WTC11 (cell line): ENCODE measurements at regions not wholly inside any gene's neighbourhood (a gene's known extent, or its start where the extent isn't known, plus 50 kb on each side); places are given as distances from the start of the nearest gene placed in this dataset.

Experiments used
- ATAC-seq: fragments of 200-7000 bp; cut with Tn5 transposase; 2 replicates; pipeline ENCODE4 v1.10.0; 2021; ENCODE audit warnings: mild to moderate bottlenecking, moderate library complexity
- CTCF ChIA-PET: fragments of 300-600 bp; sonication (Branson Sonifier 250); formaldehyde crosslinking; loops from one replicate; lab custom pipeline; 2021; ENCODE audit warnings: antibody characterized with exemption; lab: Charles Lee
- POLR2A ChIA-PET: fragments of 350-600 bp; sonication (Branson Sonifier 250); formaldehyde crosslinking; loops from one replicate; lab custom pipeline; 2021; ENCODE audit warnings: antibody characterized with exemption; lab: Charles Lee
- DNase-seq: peaks from one replicate; pipeline ENCODE4 v3.0.0; 2021; ENCODE audit warnings: low spot score
- H3K27ac Mint-ChIP-seq: 2 replicates; pipeline ENCODE4 v1.8.0; 2021; ENCODE audit warnings: mixed read lengths
- H3K27me3 Mint-ChIP-seq: 2 replicates; pipeline ENCODE4 v1.8.0; 2021; ENCODE audit warnings: low read depth, mild to moderate bottlenecking, moderate library complexity, mixed read lengths
- H3K36me3 Mint-ChIP-seq: 2 replicates; pipeline ENCODE4 v1.8.0; 2021; ENCODE audit warnings: mixed read lengths
- H3K4me1 Mint-ChIP-seq: 2 replicates; pipeline ENCODE4 v1.8.0; 2022; ENCODE audit warnings: mixed read lengths
- H3K4me3 Mint-ChIP-seq: 2 replicates; pipeline ENCODE4 v1.8.0; 2021; ENCODE audit warnings: mild to moderate bottlenecking, moderate library complexity, mixed read lengths
- H3K9me3 Mint-ChIP-seq: 2 replicates; pipeline ENCODE4 v1.8.0; 2021; ENCODE audit warnings: mixed read lengths
- ATF3 ChIP-seq: sonication (generic); formaldehyde crosslinking; conservative IDR thresholded peaks from 2 replicates; pipeline ENCODE4 v1.8.1; 2022; ENCODE audit warnings: mild to moderate bottlenecking, missing genetic modification reagents
- CREB1 ChIP-seq: sonication (generic); formaldehyde crosslinking; IDR thresholded peaks from 2 replicates; pipeline ENCODE4 v1.8.0; 2023; ENCODE audit warnings: mild to moderate bottlenecking, missing genetic modification reagents
- CTCF ChIP-seq: fragments of 200-600 bp; IDR thresholded peaks from 2 replicates; pipeline ENCODE4 v1.8.0; 2022; ENCODE audit warnings: antibody characterized with exemption
- ELF4 ChIP-seq: sonication (generic); formaldehyde crosslinking; IDR thresholded peaks from 2 replicates; pipeline ENCODE4 v1.8.1; 2022; ENCODE audit warnings: low read depth, mild to moderate bottlenecking, moderate library complexity, missing genetic modification reagents
- ETV6 ChIP-seq: sonication (generic); formaldehyde crosslinking; IDR thresholded peaks from 2 replicates; pipeline ENCODE4 v1.8.1; 2022; ENCODE audit warnings: mild to moderate bottlenecking, missing genetic modification reagents
- FOXP4 ChIP-seq: sonication (generic); formaldehyde crosslinking; IDR thresholded peaks from 2 replicates; pipeline ENCODE4 v1.8.0; 2022; ENCODE audit warnings: mild to moderate bottlenecking, missing genetic modification reagents
- GABPB1 ChIP-seq: sonication (generic); formaldehyde crosslinking; IDR thresholded peaks from 2 replicates; pipeline ENCODE4 v1.8.1; 2023; ENCODE audit warnings: mild to moderate bottlenecking, missing genetic modification reagents
- GRHL2 ChIP-seq: fragments of 250-450 bp; sonication (Bioruptor Pico); IDR thresholded peaks from 2 replicates; pipeline ENCODE4 v1.8.0; 2022; ENCODE audit warnings: mild to moderate bottlenecking, moderate library complexity; ENCODE audit not compliant: insufficient replicate concordance, severe bottlenecking
- GTF2I ChIP-seq: fragments of 250-450 bp; sonication (Bioruptor Pico); conservative IDR thresholded peaks from 2 replicates; pipeline ENCODE4 v1.4.0; 2021; ENCODE audit warnings: mild to moderate bottlenecking
- HMGA2 ChIP-seq: fragments of 250-450 bp; sonication (Bioruptor Pico); IDR thresholded peaks from 2 replicates; pipeline ENCODE4 v1.4.0; 2021; ENCODE audit warnings: mild to moderate bottlenecking, moderate library complexity
- NFE2L1 ChIP-seq: sonication (generic); formaldehyde crosslinking; IDR thresholded peaks from 2 replicates; pipeline ENCODE4 v1.8.1; 2023; ENCODE audit warnings: missing genetic modification reagents
- NR1H2 ChIP-seq: sonication (generic); formaldehyde crosslinking; IDR thresholded peaks from 2 replicates; pipeline ENCODE4 v1.9.0; 2021; ENCODE audit warnings: mild to moderate bottlenecking, moderate library complexity, missing genetic modification reagents
- NR2C2 ChIP-seq: sonication (generic); formaldehyde crosslinking; IDR thresholded peaks from 2 replicates; pipeline ENCODE4 v1.8.0; 2022; ENCODE audit warnings: mild to moderate bottlenecking, missing genetic modification reagents
- NR3C1 ChIP-seq: sonication (generic); formaldehyde crosslinking; conservative IDR thresholded peaks from 2 replicates; pipeline ENCODE4 v1.8.1; 2023; ENCODE audit warnings: low read depth, mild to moderate bottlenecking, missing genetic modification reagents
- PRRX2 ChIP-seq: fragments of 250-450 bp; sonication (Bioruptor Pico); IDR thresholded peaks from 2 replicates; pipeline ENCODE4 v1.8.0; 2021; ENCODE audit warnings: mild to moderate bottlenecking
- RORB ChIP-seq: fragments of 250-450 bp; sonication (Bioruptor Pico); IDR thresholded peaks from 2 replicates; pipeline ENCODE4 v1.9.0; 2021; ENCODE audit warnings: mild to moderate bottlenecking
- SMAD4 ChIP-seq: sonication (generic); formaldehyde crosslinking; IDR thresholded peaks from 2 replicates; pipeline ENCODE4 v1.8.0; 2022; ENCODE audit warnings: mild to moderate bottlenecking, missing genetic modification reagents
- SOX15 ChIP-seq: fragments of 250-450 bp; sonication (Bioruptor Pico); IDR thresholded peaks from 2 replicates; pipeline ENCODE4 v1.9.0; 2021; ENCODE audit warnings: mild to moderate bottlenecking
- SP1 ChIP-seq: sonication (generic); formaldehyde crosslinking; conservative IDR thresholded peaks from 2 replicates; pipeline ENCODE4 v1.8.1; 2022; ENCODE audit warnings: missing genetic modification reagents
- TEAD1 ChIP-seq: sonication (generic); formaldehyde crosslinking; IDR thresholded peaks from 2 replicates; pipeline ENCODE4 v1.8.0; 2022; ENCODE audit warnings: mild to moderate bottlenecking, missing genetic modification reagents
- TEAD4 ChIP-seq: sonication (generic); formaldehyde crosslinking; IDR thresholded peaks from 2 replicates; pipeline ENCODE4 v1.8.0; 2022; ENCODE audit warnings: mild to moderate bottlenecking, missing genetic modification reagents
- ZBTB21 ChIP-seq: sonication (generic); formaldehyde crosslinking; IDR thresholded peaks from 2 replicates; pipeline ENCODE4 v1.8.1; 2023; ENCODE audit warnings: mild to moderate bottlenecking, missing genetic modification reagents, borderline replicate concordance
- ZMAT4 ChIP-seq: fragments of 250-450 bp; sonication (Bioruptor Pico); IDR thresholded peaks from 2 replicates; pipeline ENCODE4 v1.9.0; 2021; ENCODE audit warnings: mild to moderate bottlenecking
- ZNF138 ChIP-seq: sonication (generic); formaldehyde crosslinking; conservative IDR thresholded peaks from 2 replicates; pipeline ENCODE4 v1.8.1; 2022; ENCODE audit warnings: mild to moderate bottlenecking, moderate library complexity, missing genetic modification reagents
- ZNF219 ChIP-seq: sonication (generic); formaldehyde crosslinking; IDR thresholded peaks from 2 replicates; pipeline ENCODE4 v1.8.0; 2023; ENCODE audit warnings: missing genetic modification reagents, mild to moderate bottlenecking, borderline replicate concordance
- ZNF423 ChIP-seq: fragments of 250-450 bp; sonication (Bioruptor Pico); IDR thresholded peaks from 2 replicates; pipeline ENCODE4 v2.1.2; 2022; ENCODE audit warnings: mild to moderate bottlenecking, moderate library complexity

GRCh38 chr13:71320452-71320851 is 546.6 kb downstream of the DACH1 start:
- peaks cover 5% of the 10 kb centered on the region for H3K9me3 Mint-ChIP-seq
- DNase-seq (peak; percentile 16), ATAC-seq (peak; percentile 88)
- H3K27me3 Mint-ChIP-seq: no peaks in the 10 kb centered on the region
- CTCF ChIA-PET: interaction anchor here (0.6 to 2.0 kb wide), 8 partner anchors 18 to 1328 kb away, joined by 3 to 6 read pairs (median 3); no protein-coding TSS in a partner anchor
- H3K4me1 Mint-ChIP-seq: no peaks in the 10 kb centered on the region
- TF ChIP-seq TEAD1 (CRISPR knock-in tag): no peak
- TF ChIP-seq GRHL2 (CRISPR knock-in tag): no peak
- no peak for TF ChIP-seq SOX15 (CRISPR knock-in tag)
- peak; percentile 30; the same call in 1 of the 2 replicates for TF ChIP-seq CTCF
- no peak for TF ChIP-seq NFE2L1 (CRISPR knock-in tag)
- TF ChIP-seq NR1H2 (CRISPR knock-in tag): no peak
- TF ChIP-seq PRRX2: no peak
- POLR2A ChIA-PET: no interaction called here
- no peak overlapping the region for H3K4me3 Mint-ChIP-seq
- H3K27ac Mint-ChIP-seq: no peak overlapping the region
- no peaks in the 10 kb centered on the region for H3K36me3 Mint-ChIP-seq

GRCh38 chr13:71316792-71317363 is 550.1 kb downstream of the DACH1 start:
- ChIA-PET POLR2A (no interaction called here), CTCF (interaction anchor here (0.6 kb wide), 2 partner anchors 51 to 704 kb away, joined by 3 read pairs; no protein-coding TSS in a partner anchor)
- Mint-ChIP-seq H3K27me3 (no peaks in the 10 kb centered on the region), H3K4me3 (no peak overlapping the region), H3K36me3 (no peaks in the 10 kb centered on the region), H3K27ac (no peak overlapping the region), H3K9me3 (peaks cover 5% of the 10 kb centered on the region), H3K4me1 (no peaks in the 10 kb centered on the region)
- DNase-seq (no peak), ATAC-seq (no peak)
- TF ChIP-seq NR3C1 (CRISPR knock-in tag): no peak
- no peak for TF ChIP-seq GABPB1 (CRISPR knock-in tag)
- no peak for TF ChIP-seq TEAD4 (CRISPR knock-in tag)
- TF ChIP-seq ZNF423 (CRISPR knock-in tag): no peak
- TF ChIP-seq RORB (CRISPR knock-in tag): no peak
- TF ChIP-seq ZNF219 (CRISPR knock-in tag): no peak
- no peak for TF ChIP-seq SOX15 (CRISPR knock-in tag)
- TF ChIP-seq ELF4 (CRISPR knock-in tag): no peak
- TF ChIP-seq NR2C2 (CRISPR knock-in tag): no peak

- Mint-ChIP-seq H3K27ac (no peak overlapping the region), H3K36me3 (no peaks in the 10 kb centered on the region), H3K27me3 (no peaks in the 10 kb centered on the region), H3K9me3 (no peaks in the 10 kb centered on the region), H3K4me1 (no peaks in the 10 kb centered on the region), H3K4me3 (no peak overlapping the region)
- ChIA-PET POLR2A (no interaction called here), CTCF (no interaction called here)
- no peak for TF ChIP-seq SP1 (CRISPR knock-in tag)
- TF ChIP-seq SMAD4 (CRISPR knock-in tag): no peak
- TF ChIP-seq ZBTB21 (CRISPR knock-in tag): no peak
- no peak for TF ChIP-seq ZMAT4 (CRISPR knock-in tag)
- no peak for TF ChIP-seq HMGA2 (CRISPR knock-in tag)
- no peak for TF ChIP-seq ZNF138
- TF ChIP-seq CREB1 (CRISPR knock-in tag): no peak
- no peak for TF ChIP-seq ETV6 (CRISPR knock-in tag)
- TF ChIP-seq FOXP4 (CRISPR knock-in tag): no peak
- TF ChIP-seq PRRX2: no peak
- no peak for TF ChIP-seq NFE2L1 (CRISPR knock-in tag)
- TF ChIP-seq ATF3 (CRISPR knock-in tag): no peak
- TF ChIP-seq ZNF219 (CRISPR knock-in tag): no peak
- TF ChIP-seq GTF2I: no peak
- ATAC-seq (no peak), DNase-seq (no peak)
These were observed 554.1 kb downstream of the DACH1 start for GRCh38 chr13:71312923-71313322.
